Dedifferentiated amniotic fluid mesenchymal stem cell (primary cell): ENCODE measurements at regions not wholly inside any gene's neighbourhood (a gene's known extent, or its start where the extent isn't known, plus 50 kb on each side); places are given as distances from the start of the nearest gene placed in this dataset.

ENCODE experiments used
- DNase-seq: peaks from one replicate; pipeline ENCODE4 v3.0.0-alpha.2; 2016; ENCODE audit errors: extremely low spot score

DNA sequence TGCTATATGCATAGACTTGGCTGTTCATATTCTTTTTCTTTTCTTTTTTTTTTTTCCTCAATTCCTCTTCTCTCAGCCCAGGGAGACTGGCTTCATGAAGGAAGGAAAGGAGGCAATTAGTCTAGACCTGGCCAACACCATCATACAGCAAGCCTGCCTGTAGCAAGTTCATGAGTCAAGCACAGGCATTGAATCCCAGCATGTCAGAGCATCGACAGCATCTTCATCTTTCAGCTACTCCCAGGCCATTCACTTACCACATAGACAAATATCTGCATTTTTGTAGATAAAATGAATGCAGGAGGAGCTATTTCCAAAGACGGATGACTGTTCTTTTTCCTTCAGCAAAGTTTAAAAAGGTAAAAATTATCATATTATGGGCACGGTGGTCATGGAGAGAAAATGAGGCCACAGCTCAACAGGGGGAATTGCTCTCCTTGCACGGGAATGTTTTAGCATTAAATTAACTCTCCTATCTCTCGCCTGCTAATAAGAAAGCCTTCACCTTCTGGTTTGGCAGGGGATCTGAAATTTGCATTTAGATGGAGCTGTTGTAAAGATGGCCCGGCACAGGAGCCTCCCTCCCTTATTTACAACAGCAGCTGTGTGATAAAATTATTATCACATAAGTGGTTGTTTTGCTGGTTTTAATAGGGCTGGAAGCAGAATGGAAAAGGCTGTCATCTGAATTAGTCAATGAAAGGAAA lies 626.5 kb upstream of the AUTS2 start:
- DNase-seq, result no peak

DNA sequence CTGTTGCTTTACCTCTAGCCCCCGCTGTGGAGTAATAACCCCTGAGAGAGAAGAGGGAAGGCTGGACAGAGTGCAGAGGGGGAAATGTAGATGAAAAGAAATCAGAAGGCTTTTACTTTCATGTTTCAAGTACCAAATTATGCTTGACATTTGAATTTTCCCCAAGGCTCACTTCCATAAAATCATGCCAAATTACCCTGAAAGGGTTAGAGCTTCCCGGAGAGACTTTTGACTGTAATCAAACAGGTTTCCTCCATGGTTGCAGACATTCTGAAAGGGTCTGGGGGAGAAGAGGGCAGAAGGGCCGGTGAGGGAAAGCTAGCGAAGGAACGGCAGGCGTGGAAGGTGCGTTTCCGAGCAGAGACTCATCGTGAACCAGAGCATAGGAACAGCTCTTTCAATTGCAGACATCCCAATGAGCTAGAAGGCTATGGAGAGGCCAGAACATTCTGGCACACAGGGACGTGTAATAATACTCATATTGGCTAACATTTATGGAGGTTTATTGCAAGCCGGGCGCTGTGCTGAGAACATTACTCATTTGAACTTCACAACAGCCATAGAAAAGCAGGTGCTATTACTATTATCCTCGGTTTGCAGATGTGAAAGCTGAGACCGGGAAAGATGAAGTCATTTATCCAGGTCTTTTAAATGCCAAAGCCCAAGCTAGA lies 620.8 kb upstream of the AUTS2 start:
- DNase-seq, result no peak

DNA sequence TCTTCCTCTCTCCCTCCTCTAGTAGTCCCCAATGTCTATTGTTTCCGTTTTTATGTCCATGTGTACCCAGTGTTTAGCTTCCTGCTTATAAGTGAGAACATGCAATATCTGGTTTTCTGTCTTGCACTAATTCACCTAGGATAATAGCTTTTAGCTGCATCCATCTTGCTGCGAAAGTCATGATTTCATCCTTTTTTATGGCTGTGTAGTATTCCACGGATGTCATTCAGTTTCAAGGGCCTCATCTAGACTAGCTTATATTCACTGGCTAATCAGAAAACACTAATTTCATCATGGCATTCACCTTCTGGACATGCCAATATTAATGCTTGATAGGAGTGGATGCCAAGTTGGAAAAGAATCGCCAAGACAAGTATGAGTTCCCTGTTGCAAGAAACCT lies 619.6 kb upstream of the AUTS2 start:
- DNase-seq, result no peak

DNA sequence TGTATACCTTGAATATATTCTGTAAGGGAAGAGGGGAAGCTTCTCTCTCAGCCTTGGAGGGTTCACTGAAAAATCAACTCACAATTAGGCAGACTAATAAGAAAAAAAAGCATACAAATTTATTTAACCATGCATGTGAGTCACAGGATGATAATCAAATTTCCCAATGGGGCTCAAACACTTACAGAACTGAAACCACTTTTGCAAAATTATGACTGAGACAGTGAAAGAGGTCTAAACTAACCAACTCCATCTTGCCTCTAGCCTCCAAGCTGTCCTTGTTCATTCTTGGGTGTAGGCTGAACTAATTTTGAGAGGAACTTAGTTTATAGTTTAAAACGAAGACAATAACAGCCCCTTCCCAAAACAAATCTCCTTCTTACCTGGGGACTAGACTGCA lies 618.3 kb upstream of the AUTS2 start:
- DNase-seq, result peak; percentile 28

DNA sequence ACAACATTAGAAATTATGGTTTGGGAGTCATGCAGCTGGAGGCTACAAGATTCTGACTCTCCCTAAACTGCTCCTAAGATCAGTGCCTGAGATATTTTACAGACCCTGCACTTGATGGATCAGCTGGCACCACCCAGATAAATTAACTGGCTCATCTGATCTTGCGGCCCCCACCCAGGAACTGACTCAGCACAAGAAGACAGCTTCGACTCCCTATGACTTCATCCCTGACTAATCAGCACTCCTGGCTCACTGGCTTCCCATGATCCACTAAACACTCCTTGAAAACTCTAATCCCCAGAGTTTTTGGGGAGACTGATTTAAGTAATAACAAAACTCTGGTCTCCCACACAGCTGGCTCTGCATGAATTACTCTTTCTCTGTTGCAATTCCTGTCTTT lies 617.8 kb upstream of the AUTS2 start:
- DNase-seq, result peak; percentile 30

DNA sequence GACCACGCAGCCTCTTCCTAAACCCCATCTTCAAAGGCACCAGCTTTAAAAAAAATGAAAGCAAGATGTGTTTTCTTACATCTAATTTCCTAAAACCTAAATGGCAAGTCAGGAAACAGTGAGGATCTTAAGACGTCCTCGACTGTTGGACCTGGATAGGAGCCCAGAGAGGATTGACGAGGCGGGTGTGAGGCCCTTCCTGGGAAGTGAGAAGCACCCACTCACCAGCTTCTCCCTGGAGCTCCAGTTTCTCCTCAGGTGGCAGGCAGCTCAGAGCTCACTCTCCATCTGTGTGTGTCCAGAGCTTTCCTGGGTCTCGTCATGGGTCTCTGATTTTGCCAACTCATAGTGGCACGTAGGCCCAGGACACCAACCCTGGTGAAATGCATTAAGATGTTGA lies 614.0 kb upstream of the AUTS2 start:
- DNase-seq, result no peak

DNA sequence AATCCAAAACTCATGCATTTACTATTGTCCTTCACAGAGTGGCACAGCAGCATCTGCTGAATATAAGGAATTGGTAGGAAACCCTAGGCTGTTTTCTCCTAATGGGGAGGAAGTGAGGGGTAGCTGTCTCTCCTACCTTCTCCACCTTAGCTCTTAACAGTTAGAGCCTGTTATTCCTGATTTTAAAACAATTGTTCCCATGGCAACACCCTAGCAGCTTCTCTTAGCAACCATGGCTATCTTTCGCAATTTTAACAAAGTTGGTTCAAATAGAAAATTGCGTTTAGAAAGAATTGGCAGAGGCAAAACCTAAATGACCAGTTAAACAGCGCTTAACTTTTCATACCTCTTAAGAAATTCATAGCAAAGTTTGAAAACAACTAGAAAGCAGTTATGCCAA lies 603.4 kb upstream of the AUTS2 start:
- no peak for DNase-seq

DNA sequence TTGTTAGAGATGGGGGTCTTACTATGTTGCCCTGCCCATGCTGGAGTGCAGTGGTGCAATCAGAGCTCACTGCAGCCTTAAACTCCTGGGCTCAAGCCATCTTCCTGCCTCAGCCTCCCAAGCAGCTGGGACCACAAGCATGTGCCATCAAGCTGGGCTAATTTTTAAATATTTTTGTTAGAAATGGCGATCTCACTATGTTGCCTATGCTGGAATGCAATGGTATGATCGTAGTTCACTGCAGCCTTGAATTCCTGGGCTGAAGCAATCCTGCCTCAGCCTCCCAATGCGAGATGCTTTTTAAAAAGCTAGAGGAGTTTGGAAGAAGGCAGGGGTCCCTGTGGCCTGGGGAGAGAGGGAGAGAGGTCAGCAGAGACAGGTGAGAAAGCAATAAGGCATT lies 600.1 kb upstream of the AUTS2 start:
- DNase-seq, result no peak

DNA sequence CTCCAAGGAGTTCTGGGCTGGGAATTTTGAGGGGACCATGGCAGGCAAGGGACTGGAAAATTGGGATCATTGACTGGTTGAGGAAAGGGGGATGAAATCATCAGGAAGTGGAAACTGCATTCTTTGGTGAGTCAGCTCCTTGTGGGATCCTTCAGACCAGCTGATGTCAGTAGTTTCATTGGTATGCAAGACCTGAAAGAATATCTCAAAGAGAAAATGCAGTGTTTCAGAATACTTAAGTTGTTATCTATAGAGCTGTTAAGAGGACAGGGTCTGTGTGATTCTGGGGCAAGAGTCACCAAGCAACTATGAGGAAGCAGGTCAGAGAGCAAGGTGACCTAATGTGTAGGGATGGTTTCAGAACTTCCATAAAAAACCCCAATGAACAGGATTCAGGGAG lies 595.9 kb upstream of the AUTS2 start:
- DNase-seq, result peak; percentile 47

DNA sequence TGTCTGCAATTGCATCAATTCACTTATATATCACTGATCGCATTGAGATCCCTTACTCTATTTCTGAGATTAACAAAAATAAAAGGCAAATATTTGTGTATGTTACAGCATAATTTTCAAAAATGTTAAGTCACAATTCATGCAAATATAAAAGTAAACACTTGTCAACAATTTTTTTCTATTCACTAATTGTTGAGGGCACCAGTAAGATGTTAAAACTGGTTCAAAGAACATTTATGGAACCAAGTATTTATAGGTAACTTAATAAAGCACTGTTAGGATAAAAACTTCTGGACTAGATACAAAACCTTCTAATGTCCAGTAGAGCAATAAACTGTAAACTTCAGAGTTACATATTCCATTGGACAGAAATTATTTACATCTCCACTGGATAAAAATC lies 586.1 kb upstream of the AUTS2 start:
- DNase-seq, result no peak

DNA sequence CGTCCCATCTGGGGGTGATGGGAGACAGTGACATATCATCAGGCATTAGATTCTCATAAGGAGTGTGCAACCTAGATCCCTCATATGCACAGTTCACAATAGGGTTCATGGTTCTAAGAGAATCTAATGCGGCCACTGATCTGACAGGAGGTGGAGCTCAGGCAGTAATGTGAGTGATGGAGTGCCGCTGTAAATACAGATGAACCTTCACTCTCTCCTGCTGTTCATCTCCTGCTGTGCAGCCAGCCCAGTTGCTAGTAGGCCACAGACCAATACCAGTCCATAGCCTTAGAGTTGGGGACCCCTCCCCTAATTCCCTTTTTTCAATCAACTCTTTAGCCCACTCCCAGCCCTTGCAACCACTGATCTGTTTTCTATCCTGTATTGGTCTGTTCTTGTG lies 581.1 kb upstream of the AUTS2 start:
- DNase-seq, result no peak

DNA sequence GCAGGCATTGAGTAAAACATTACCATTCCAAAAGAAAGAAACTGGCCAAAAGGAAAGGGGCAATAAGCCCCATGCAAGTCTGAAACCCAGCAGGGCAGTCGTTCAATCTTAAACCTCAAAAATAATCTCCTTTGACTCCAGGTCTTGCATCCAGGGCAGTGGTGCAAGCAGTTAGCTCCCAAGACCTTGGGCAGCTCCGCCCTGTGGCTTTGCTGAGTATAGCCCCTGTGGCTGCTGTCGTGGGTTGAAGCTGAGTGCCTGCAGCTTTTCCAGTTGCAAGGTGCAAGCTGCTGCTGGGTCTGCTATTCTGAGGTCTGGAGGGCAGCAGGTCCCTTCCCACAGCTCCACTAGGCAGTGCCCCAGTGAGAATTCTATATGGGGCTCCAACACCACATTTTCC lies 580.1 kb upstream of the AUTS2 start:
- DNase-seq, result no peak

DNA sequence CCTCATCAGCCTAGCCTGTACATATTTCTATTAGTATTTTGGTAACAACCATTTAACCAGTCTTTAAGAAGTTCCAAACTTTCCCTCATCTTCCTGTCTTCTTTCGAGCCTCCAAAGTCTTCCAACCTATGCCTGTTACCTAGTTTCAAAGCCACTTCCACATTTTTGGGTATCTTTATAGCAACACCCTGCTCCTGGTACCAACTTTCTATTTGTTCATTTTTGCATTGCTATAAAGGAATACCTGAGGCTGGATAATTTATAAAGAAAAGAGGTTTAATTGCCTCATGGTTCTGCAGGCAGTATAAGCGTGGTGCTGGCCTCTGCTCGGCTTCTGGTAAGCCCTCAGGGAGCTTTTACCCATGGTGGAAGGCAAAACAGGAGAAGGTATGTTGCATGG lies 578.8 kb upstream of the AUTS2 start:
- DNase-seq, result no peak

DNA sequence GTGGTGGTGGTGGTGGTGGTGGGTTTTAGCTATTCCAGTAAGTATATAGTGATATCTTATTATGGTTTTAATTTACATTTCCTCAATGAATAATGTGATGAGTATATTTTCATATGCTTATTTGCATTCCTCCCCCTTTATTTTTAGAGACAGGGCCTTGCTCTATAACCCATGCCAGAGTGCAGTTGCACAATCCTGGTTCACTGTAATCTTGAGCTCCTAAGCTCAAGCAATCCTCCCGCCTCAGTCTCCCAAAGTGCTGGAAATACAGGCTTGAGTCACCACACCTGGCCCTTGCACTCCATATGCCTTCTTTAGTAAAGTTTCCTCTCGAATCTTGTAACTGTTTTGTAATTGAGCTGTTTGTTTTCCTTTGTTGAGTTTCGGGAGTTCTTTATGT lies 577.7 kb upstream of the AUTS2 start:
- DNase-seq, result no peak

DNA sequence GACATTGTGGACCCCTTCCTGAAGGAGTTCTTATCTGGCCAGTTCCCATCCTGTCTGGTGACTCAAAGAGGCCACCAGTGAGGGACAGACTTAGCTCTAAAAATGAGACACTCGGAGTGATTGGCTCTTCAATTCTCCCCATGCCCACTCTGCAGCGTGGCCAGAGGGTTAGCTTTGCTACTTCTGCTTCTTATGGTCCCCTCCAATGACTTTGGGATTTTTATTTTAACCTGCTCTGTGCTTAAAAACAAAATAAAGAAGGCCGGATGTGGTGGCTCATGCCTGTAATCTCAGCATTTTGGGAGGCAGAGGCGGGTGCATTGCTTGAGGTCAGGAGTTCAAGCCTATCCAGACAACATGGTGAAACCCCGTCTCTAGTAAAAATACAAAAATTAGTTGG lies 573.0 kb upstream of the AUTS2 start:
- no peak for DNase-seq

DNA sequence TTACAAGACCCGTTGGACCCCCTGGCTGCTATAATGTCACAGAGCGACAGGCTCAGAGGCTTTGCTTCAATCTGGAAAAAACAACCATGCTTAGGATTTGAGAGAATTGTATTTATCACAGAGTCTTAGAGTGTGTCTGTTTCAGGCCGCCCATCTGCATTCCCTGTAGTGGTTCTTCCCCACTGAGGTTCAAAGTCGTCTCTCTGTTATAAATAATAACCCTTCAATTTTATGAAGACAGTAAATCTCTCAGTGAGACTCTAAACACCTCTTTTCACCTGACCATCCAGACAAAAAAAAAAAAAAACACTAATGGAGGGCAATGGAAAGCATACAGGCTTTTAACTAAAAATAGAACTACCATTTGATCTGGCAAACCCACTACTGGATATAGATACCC lies 565.4 kb upstream of the AUTS2 start:
- DNase-seq, result no peak

DNA sequence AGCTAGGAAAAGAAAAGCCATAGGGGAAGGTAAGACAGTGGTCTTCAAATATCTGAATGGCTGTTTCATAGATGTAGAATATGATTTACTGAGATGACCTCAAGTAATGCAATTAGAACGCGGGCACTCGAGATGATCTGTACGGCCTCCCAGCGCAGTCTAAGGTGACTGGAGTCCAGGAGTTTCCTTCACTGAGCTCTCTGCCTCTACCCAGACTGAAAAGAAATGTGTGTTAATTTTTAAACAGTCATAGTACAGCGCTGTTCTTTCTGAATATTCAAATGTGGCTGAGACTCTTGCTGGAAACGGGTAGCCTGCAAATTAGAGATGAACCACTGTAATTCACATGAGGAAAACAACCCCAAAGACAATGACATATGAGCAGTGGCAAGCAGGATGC lies 562.4 kb upstream of the AUTS2 start:
- DNase-seq, result no peak

DNA sequence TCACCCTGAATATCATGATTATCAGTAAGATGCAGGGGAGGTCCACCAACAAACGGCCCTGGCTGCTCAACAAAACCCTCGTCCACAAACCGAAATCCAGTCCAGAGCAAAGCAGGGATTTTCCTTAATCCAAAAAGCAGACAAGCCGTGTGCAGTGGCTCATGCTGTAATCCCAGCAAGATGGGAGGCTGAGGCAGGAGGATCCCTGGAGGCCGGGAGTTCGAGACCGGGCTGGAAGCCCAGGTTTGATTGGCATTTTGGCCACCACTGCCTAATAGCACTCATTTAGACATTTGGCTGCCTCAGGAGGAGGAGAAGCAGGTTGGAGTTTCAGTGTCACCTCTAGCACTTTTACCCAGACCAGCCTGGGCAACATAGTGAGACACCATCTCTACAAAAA lies 562.0 kb upstream of the AUTS2 start:
- DNase-seq, result no peak

DNA sequence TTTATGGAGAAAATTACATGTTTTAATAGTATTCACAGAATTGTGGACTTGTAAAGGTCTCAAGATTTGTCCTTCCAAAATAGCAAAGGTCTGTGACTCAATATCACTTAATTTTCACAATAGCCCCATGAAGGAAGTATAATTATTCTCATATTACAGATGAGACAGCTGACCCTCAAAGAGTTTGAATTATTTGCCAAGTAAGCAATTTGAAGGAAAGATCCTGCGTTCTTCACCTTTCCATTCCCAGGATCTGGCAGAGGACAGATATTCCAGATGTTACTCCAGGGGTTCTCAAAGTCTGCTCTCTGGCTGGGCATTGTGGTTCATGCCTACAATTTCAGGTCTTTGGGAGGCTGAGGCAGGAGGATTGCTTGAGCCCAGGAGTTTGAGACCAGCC lies 559.4 kb upstream of the AUTS2 start:
- DNase-seq, result no peak

DNA sequence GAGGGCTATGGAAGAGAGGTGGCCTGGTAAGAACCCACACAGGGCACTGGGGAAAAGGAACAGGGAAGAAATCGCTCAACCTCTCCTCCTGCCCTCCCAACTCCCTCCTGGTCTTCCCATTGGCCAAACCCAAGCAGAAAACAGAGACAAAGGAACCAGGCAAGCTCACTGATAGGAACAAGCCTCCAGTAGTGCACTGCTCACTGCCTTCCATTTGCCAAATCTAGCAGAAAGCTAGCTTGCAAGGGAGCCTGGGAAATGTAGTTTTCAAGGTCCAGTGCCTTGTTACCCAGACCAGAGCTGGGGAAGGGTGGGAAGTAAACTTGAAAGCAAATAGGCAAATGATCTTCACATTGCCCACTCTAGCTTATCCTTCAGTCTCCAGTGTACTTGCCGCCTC lies 556.1 kb upstream of the AUTS2 start:
- no peak for DNase-seq

DNA sequence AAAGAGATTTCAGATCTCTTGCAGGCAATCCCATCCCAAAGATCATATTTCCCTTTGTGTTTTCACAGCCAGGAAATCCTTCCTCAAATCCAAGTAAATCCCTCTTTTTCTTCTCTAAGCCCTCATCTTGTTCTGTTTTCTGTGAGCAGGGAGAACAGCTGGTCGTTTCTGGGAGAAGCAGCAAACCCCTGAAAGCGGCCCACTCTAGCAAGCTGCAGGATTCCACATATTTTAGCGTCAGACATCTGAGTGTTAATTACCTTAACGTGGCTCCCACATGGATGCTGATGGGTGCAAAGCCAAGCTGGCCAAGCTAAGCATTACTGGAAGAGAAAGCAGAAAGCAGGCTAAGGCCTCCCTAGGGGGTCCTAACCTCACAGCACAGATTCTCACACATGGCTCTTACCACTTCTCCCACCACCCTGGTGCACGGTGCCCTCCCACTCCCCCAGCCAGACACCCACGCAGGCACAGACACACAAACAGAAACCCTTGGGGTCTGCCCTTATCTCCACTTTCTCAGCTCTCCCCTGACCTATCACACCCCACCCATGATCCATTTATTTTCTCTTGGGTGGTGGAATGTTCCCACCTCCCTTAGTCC lies 551.0 kb upstream of the AUTS2 start:
- no peak for DNase-seq

DNA sequence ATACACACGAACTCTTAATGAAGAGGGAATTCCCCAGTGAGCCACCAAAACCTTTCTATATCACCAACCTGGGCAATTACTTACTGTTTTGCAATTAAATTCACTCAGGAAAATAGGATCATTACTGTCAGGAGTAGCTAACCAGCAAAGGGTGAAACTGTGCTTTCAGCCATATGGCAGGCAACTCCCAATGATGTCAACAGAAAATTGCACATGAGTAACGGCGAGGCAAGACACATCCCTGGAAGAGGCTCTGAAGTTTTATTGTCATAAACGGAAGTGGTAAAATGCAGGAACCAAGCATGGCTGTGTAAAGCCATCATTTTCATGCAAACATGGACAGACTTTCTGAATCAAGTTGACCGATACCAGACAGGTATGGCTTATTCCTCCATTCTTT lies 548.9 kb upstream of the AUTS2 start:
- no peak for DNase-seq

DNA sequence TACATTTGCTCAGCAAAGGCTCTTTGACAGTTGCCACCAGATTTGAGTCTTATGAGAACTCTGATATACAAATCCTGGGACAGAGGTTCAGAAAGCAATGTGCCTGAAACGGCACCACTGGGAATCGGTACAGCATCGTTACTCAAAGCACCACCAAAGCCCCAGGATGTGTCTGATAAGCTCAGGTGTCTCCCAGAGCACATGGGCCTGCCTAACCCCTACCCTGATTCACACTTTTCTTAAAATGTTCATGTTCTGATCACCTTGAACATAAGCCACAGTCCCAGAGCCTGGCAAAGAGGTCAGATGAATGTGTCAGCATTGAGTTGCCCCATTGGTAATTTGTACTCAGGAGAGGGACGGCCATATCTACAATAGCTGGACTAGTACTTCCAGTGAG lies 545.8 kb upstream of the AUTS2 start:
- no peak for DNase-seq

DNA sequence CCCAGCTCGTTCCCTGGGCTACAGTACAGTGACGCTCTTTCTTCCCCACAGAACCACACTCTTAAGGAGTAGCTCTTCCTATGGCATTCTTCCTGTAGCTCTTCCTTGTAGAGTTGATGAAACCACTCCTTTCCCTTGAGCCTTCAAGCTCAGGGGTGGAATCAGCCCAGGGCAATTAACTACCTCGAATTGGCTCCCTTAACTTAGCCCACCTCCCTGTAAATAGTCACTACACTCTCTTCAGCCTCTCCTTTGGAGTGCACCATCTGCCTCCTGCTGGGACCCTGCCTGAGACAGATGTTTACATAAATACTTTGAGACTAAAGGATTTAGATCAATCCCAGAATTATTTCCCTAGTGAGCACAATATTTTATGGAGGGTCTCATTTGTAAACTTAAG lies 537.8 kb upstream of the AUTS2 start:
- DNase-seq, result no peak
